Fibroblast of mammary gland (primary cell): ENCODE measurements at regions not wholly inside any gene's neighbourhood (a gene's known extent, or its start where the extent isn't known, plus 50 kb on each side); places are given as distances from the start of the nearest gene placed in this dataset.

Experiments used
- DNase-seq: peaks from one replicate; pipeline ENCODE4 v3.0.0-alpha.2; 2010; ENCODE audit warnings: low read depth
- H3K4me3 ChIP-seq: 2 replicates; pipeline ENCODE4 v1.5.1; 2011; ENCODE audit warnings: low read depth, mild to moderate bottlenecking, low read length, moderate library complexity; ENCODE audit not compliant: control insufficient read depth
- TF ChIP-seq, protein P1 (sequence below): conservative IDR thresholded peaks from 2 replicates; pipeline ENCODE4 v1.5.1; 2011; ENCODE audit warnings: low read depth, low read length, inconsistent platforms; ENCODE audit not compliant: control insufficient read depth, insufficient read depth

DNA sequence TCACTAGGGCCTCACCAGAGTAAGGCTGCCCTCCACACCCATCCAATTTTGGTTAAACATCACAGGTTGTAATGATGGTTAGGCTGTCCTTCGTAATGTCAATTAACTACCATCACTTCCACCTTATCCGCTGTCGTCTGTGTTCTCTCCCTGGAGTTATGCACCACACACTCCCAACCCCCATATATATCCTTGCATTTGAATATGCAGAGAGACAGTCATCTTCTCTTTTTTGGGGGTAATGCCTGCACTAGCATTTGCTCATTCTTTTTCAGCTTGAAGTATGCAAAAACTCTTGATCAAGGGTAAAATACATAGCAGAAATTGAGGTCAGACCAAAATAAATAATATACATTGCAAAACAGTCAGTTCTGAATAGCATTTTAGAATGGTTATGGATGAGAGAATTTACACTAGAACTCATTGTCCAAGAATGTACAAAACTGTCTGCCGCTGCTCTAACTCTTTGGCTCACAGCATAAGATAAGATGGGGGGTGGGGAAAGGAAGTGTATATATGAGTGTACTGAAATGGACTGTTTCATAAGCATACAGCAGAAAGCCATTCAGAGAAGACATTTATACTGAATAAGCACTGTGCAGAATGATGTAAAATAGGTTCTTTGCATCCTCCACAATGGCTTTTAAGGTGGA lies 397.8 kb upstream of the CHST9 start:
- H3K4me3 ChIP-seq, result no peak overlapping the region
- DNase-seq, result no peak
- TF ChIP-seq, protein P1, sequence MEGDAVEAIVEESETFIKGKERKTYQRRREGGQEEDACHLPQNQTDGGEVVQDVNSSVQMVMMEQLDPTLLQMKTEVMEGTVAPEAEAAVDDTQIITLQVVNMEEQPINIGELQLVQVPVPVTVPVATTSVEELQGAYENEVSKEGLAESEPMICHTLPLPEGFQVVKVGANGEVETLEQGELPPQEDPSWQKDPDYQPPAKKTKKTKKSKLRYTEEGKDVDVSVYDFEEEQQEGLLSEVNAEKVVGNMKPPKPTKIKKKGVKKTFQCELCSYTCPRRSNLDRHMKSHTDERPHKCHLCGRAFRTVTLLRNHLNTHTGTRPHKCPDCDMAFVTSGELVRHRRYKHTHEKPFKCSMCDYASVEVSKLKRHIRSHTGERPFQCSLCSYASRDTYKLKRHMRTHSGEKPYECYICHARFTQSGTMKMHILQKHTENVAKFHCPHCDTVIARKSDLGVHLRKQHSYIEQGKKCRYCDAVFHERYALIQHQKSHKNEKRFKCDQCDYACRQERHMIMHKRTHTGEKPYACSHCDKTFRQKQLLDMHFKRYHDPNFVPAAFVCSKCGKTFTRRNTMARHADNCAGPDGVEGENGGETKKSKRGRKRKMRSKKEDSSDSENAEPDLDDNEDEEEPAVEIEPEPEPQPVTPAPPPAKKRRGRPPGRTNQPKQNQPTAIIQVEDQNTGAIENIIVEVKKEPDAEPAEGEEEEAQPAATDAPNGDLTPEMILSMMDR, result no peak

GRCh38 chr18:27581296-27581904 lies 396.3 kb upstream of the CHST9 start:
- DNase-seq, result no peak
- TF ChIP-seq, protein P1, result no peak
- H3K4me3 ChIP-seq, result no peak overlapping the region

DNA sequence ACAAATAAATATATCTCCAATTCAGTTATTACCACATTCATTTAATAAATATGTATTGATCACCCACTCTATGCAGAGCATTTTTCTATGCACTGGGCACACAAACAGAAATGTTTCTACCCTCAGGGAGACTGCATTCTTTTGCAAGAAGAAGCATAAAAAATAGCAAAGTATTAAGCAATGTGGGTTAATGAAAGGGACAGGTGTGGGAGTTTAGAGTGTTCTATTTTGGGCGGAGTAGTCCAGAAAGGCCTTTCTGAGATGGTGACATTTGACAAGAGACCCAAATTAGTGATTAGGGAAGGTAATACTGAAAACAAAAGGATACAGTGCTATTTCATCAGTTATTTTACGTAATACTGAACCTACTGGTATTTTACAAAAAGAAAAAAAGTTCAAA lies 394.3 kb upstream of the CHST9 start:
- DNase-seq, result no peak
- H3K4me3 ChIP-seq, result no peak overlapping the region
- TF ChIP-seq, protein P1, result no peak

GRCh38 chr18:27577752-27578151 lies 392.6 kb upstream of the CHST9 start:
- TF ChIP-seq, protein P1, result no peak
- no peak for DNase-seq
- no peak overlapping the region for H3K4me3 ChIP-seq

- DNase-seq, result no peak
- H3K4me3 ChIP-seq, result no peak overlapping the region
- TF ChIP-seq, protein P1, result no peak
Measured at GRCh38 chr18:27577265-27577664, 392.2 kb upstream of the CHST9 start.

DNA sequence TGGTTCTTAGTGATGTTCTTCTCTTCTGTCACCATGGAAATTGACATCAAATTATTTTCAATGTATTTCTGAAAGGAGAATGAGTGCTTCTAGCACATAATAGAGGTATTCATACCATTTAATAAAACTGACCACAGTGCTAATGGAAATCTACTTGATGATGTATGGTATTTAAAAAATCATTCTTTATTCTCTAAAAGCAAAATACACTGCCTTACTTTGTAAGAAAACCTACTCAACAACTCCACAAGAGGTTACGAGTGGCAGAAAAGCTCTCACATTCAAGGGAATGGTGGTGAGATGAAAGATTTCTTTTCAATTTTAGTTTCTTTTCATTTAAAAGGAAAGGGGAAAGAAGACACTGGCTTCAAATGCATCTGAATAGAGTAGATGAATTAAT lies 382.3 kb upstream of the CHST9 start:
- no peak overlapping the region for H3K4me3 ChIP-seq
- TF ChIP-seq, protein P1, result no peak
- no peak for DNase-seq
